Nephron (organoid): ENCODE measurements at regions not wholly inside any gene's neighbourhood (a gene's known extent, or its start where the extent isn't known, plus 50 kb on each side); places are given as distances from the start of the nearest gene placed in this dataset.

Experiments
- H3K27ac Mint-ChIP-seq, 3 experiments: 2 replicates each; pipeline ENCODE4 v1.8.0; 2020; ENCODE audit warnings: mixed read lengths in 3 of 3, mild to moderate bottlenecking in 2 of 3, moderate library complexity in 1 of 3
- H3K27me3 Mint-ChIP-seq: 2 replicates; pipeline ENCODE4 v1.8.0; 2021; ENCODE audit warnings: low read depth, mild to moderate bottlenecking, moderate library complexity, mixed read lengths
- H3K36me3 Mint-ChIP-seq: 2 replicates; pipeline ENCODE4 v1.8.0; 2020; ENCODE audit warnings: low read depth, mixed read lengths
- H3K4me1 Mint-ChIP-seq: 2 replicates; pipeline ENCODE4 v1.8.0; 2020; ENCODE audit warnings: mixed read lengths
- H3K4me3 Mint-ChIP-seq, 3 experiments: 2 replicates each; pipeline ENCODE4 v1.8.0; 2020; ENCODE audit warnings: mild to moderate bottlenecking in 3 of 3, mixed read lengths in 3 of 3, moderate library complexity in 2 of 3
- H3K9me3 Mint-ChIP-seq: 2 replicates; pipeline ENCODE4 v1.8.0; 2020; ENCODE audit warnings: mixed read lengths
- CTCF ChIP-seq, 3 experiments: fragments of 200-600 bp; sonication (generic); IDR thresholded peaks; one replicate each; pipeline ENCODE4 v1.5.0; 2021; ENCODE audit warnings: antibody characterized with exemption in 3 of 3; ENCODE audit not compliant: unreplicated experiment in 3 of 3

- H3K4me3 Mint-ChIP-seq, result no peak overlapping the region
- no peak for TF ChIP-seq CTCF (IDR thresholded peaks at IDR 0.05; ENCODE audit: unreplicated experiment in 3 of 3)
- H3K27ac Mint-ChIP-seq, result no peak overlapping the region
- peaks cover 23% of the 10 kb centered on the region for H3K9me3 Mint-ChIP-seq
- H3K4me1 Mint-ChIP-seq, result no peaks in the 10 kb centered on the region
- H3K27me3 Mint-ChIP-seq, result no peaks in the 10 kb centered on the region
- H3K36me3 Mint-ChIP-seq, result no peaks in the 10 kb centered on the region
These were observed 370.2 kb downstream of the TBX15 start for GRCh38 chr1:118617916-118618315.

DNA sequence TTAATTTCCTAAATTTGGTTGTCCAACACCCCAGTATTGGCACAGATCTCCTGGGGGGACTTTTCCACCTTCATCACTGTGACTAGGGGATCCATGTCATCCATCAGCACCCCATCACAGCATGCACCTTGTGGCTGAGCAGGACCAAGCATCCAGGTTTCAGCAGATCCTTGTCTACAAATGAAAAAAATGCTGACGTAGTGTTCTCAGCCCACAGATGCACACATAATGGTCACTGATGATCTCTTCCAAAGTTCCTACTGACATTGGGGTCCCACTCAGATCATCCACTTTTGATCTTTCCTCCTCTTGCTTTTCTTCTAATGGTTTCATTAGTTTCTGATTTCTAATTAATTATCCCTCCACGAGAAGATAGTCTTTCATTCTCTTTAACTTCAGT lies 373.1 kb downstream of the TBX15 start:
- Mint-ChIP-seq H3K36me3 (no peaks in the 10 kb centered on the region), H3K27ac (no peak overlapping the region), H3K27me3 (no peaks in the 10 kb centered on the region), H3K4me1 (no peaks in the 10 kb centered on the region), H3K4me3 (no peak overlapping the region), H3K9me3 (peaks cover 46% of the 10 kb centered on the region)
- TF ChIP-seq CTCF (IDR thresholded peaks at IDR 0.05; ENCODE audit: unreplicated experiment in 3 of 3), result no peak

DNA sequence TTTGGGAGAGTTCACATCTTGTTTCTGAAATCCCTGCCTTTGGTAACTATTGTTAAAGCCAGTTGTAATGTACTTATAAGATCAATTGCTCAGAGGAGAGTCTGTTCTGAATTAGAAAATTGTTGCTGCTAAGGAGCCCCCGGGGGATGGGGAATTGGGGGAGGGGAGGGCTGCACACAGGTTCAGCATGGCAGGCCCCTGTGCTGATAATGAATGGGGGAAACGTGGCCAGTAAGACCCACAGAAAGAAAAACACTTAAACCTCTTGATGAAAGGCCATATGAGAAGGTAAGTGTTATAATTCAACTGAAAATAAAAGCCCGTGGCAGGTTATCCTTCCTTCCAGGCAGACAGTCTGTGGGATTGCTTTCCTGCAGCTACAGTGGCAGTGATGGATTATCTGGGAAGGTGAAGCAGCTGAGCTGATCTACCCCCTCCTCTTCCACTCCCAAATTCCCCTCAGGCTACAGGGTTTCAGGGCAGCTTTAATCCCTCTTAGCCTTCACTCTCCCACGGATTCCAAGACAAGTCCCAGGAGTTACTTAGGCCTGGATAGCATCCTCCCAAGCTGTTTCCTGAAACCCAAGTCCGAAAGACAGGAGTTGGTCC lies 398.8 kb downstream of the TBX15 start:
- Mint-ChIP-seq H3K27ac (peak overlapping the region in 2 of 3 experiments; percentile 8 to 58), H3K27me3 (no peaks in the 10 kb centered on the region), H3K4me3 (no peak overlapping the region), H3K9me3 (no peaks in the 10 kb centered on the region), H3K4me1 (peaks cover 17% of the 10 kb centered on the region), H3K36me3 (no peaks in the 10 kb centered on the region)
- no peak for TF ChIP-seq CTCF (IDR thresholded peaks at IDR 0.05; ENCODE audit: unreplicated experiment in 3 of 3)

GRCh38 chr1:118588566-118588965 lies 399.6 kb downstream of the TBX15 start:
- Mint-ChIP-seq H3K9me3 (no peaks in the 10 kb centered on the region), H3K4me1 (peaks cover 17% of the 10 kb centered on the region), H3K36me3 (no peaks in the 10 kb centered on the region), H3K27me3 (no peaks in the 10 kb centered on the region), H3K27ac (no peak overlapping the region), H3K4me3 (no peak overlapping the region)
- TF ChIP-seq CTCF (IDR thresholded peaks at IDR 0.05; ENCODE audit: unreplicated experiment in 3 of 3), result no peak

DNA sequence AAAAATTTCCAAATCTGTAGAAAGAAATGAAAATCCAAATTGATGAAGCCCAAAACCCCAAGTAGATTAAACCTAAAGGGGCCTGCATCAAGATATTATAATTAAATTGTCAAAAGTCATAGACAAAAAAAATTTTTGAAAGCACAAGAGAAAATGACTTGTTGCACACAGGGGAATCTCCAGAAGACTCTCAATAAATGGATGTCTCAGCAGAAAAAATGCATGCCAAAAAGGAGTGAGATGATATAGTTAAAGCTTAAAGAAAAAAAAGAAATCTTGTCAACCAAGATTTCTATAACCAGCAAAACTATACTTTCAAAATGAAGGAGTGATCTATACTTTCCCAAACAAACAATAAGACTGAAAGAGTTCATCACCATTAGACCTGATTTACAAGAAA lies 393.2 kb upstream of the SPAG17 start:
- no peak for TF ChIP-seq CTCF (IDR thresholded peaks at IDR 0.05; ENCODE audit: unreplicated experiment in 3 of 3)
- peaks cover 3% of the 10 kb centered on the region for H3K27me3 Mint-ChIP-seq
- peaks cover 28% of the 10 kb centered on the region for H3K9me3 Mint-ChIP-seq
- peaks cover 11% of the 10 kb centered on the region for H3K36me3 Mint-ChIP-seq
- no peaks in the 10 kb centered on the region for H3K4me1 Mint-ChIP-seq
- no peak overlapping the region for H3K4me3 Mint-ChIP-seq
- no peak overlapping the region for H3K27ac Mint-ChIP-seq

- no peak for TF ChIP-seq CTCF (IDR thresholded peaks at IDR 0.05; ENCODE audit: unreplicated experiment in 3 of 3)
- Mint-ChIP-seq H3K4me1 (no peaks in the 10 kb centered on the region), H3K9me3 (peaks cover 40% of the 10 kb centered on the region), H3K4me3 (no peak overlapping the region), H3K27ac (no peak overlapping the region), H3K36me3 (peaks cover 16% of the 10 kb centered on the region), H3K27me3 (peaks cover 2% of the 10 kb centered on the region)
These were observed 390.0 kb upstream of the SPAG17 start for GRCh38 chr1:118575060-118575459.
